ENCODE measurements at regions not wholly inside any gene's neighbourhood (a gene's known extent, or its start where the extent isn't known, plus 50 kb on each side); places are given as distances from the start of the nearest gene placed in this dataset.

DNA sequence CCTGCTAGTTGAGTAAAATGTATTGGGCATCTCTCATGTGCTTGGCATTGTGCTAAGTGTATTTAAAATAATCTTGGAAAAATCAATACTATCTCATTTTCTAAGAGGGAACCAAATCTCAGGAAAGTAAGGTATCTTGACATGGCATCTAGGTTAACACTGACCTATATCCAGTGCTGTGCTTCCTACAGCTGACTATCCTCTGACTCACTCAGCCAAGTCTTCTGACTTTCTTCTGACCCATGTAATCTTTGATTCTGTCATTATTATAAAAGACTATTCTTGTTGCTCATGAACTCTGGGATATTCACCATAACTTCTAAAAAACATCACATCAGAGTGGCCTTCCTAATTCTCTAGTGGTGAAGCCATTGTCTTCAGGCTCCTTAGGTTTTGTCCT is 304.1 kb upstream of the TENM4 start:
- BruUV-seq (replicated peaks): no TSS peak
- Histone ChIP-seq H3K79me2 (ENCODE audit: control insufficient read depth, insufficient read depth, low read length) (no peaks in the 10 kb centered on the region), H2AFZ (ENCODE audit: control insufficient read depth, low read depth, low read length) (no peak overlapping the region), H3K36me3 (ENCODE audit: control insufficient read depth in 2 of 2, insufficient read depth in 2 of 2, low read length in 1 of 2) (no peaks in the 10 kb centered on the region), H3K27ac (ENCODE audit: control insufficient read depth, insufficient read depth) (no peak overlapping the region), H3K9ac (ENCODE audit: control insufficient read depth, insufficient read depth, low read length) (no peak overlapping the region), H3K4me3 (no peak overlapping the region), H4K20me1 (ENCODE audit: control insufficient read depth, insufficient read depth) (no peaks in the 10 kb centered on the region), H3K27me3 (replicated peaks in 1 of 2; ENCODE audit: control insufficient read depth in 2 of 2, insufficient read depth in 2 of 2, low read length in 1 of 2) (no peaks in the 10 kb centered on the region), H3K4me2 (ENCODE audit: control insufficient read depth, insufficient read depth) (no peak overlapping the region), H3K9me3 (replicated peaks; ENCODE audit: control insufficient read depth, insufficient read depth, low read length) (no peaks in the 10 kb centered on the region), H3K4me1 (ENCODE audit: control insufficient read depth, insufficient read depth, low read length) (no peaks in the 10 kb centered on the region)
- FAIRE-seq (no peak), ATAC-seq (no peak), DNase-seq (ENCODE audit: low read depth, low spot score) (no peak)
- TF ChIP-seq, protein P1, sequence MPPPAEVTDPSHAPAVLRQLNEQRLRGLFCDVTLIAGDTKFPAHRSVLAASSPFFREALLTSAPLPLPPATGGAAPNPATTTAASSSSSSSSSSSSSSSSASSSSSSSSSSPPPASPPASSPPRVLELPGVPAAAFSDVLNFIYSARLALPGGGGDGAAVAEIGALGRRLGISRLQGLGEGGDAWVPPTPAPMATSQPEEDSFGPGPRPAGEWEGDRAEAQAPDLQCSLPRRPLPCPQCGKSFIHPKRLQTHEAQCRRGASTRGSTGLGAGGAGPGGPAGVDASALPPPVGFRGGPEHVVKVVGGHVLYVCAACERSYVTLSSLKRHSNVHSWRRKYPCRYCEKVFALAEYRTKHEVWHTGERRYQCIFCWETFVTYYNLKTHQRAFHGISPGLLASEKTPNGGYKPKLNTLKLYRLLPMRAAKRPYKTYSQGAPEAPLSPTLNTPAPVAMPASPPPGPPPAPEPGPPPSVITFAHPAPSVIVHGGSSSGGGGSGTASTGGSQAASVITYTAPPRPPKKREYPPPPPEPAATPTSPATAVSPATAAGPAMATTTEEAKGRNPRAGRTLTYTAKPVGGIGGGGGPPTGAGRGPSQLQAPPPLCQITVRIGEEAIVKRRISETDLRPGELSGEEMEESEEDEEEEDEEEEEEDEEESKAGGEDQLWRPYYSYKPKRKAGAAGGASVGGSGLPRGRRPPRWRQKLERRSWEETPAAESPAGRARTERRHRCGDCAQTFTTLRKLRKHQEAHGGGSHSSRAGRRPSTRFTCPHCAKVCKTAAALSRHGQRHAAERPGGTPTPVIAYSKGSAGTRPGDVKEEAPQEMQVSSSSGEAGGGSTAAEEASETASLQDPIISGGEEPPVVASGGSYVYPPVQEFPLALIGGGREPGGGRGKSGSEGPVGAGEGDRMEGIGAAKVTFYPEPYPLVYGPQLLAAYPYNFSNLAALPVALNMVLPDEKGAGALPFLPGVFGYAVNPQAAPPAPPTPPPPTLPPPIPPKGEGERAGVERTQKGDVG (CRISPR knock-in tag; IDR thresholded peaks at IDR 0.05): no peak
- POLR2A ChIA-PET: no interaction called here
- in situ Hi-C loops (cut with MboI): no loop called here
- SMC1A ChIA-PET (ENCODE audit: uncharacterized antibody, unreplicated experiment): no interaction called here
- RAD21 ChIA-PET (ENCODE audit: unreplicated experiment): no interaction called here
- CTCF ChIA-PET: no interaction called here
- intact Hi-C loops (cut with micrococcal nuclease; ENCODE audit: unreplicated experiment): no loop called here

DNA sequence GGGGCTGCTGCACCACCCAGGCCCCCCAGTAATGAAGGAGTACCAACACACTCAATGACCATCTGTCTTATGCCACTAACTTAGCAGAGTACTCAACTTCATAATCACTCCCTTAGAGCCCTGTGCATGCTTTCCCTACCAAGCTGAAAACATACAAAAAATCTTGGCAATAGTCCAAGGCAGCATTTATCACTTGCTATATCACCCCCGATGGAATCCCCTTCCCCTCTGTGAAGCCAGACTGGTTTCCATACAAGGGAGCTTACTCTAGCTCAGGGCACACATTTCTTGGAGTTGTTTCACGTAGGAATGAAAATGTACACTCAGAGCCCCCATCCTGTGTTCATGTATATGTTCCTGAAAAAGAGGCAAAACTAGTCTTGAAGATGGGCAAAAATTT is 301.3 kb upstream of the TENM4 start:
- ChIA-PET CTCF (no interaction called here), POLR2A (no interaction called here), SMC1A (ENCODE audit: uncharacterized antibody, unreplicated experiment) (no interaction called here), RAD21 (ENCODE audit: unreplicated experiment) (no interaction called here)
- in situ Hi-C loops (cut with MboI): no loop called here
- H3K9ac ChIP-seq (ENCODE audit: control insufficient read depth, insufficient read depth, low read length): no peak overlapping the region
- DNase-seq (ENCODE audit: low read depth, low spot score): no peak
- H2AFZ ChIP-seq (ENCODE audit: control insufficient read depth, low read depth, low read length): no peak overlapping the region
- intact Hi-C loops (cut with micrococcal nuclease; ENCODE audit: unreplicated experiment): no loop called here
- H4K20me1 ChIP-seq (ENCODE audit: control insufficient read depth, insufficient read depth): no peaks in the 10 kb centered on the region
- H3K27ac ChIP-seq (ENCODE audit: control insufficient read depth, insufficient read depth): no peak overlapping the region
- H3K9me3 ChIP-seq (replicated peaks; ENCODE audit: control insufficient read depth, insufficient read depth, low read length): no peaks in the 10 kb centered on the region
- H3K27me3 ChIP-seq (replicated peaks in 1 of 2; ENCODE audit: control insufficient read depth in 2 of 2, insufficient read depth in 2 of 2, low read length in 1 of 2): no peaks in the 10 kb centered on the region
- WGBS (ENCODE audit: insufficient coverage, insufficient replicate concordance, low lambda C conversion rate, missing lambda C conversion rate): 0% methylated on average over 2 of the region's 2 CpGs
- no peak for ATAC-seq
- no peaks in the 10 kb centered on the region for H3K79me2 ChIP-seq (ENCODE audit: control insufficient read depth, insufficient read depth, low read length)
- no peaks in the 10 kb centered on the region for H3K36me3 ChIP-seq (ENCODE audit: control insufficient read depth in 2 of 2, insufficient read depth in 2 of 2, low read length in 1 of 2)
- H3K4me2 ChIP-seq (ENCODE audit: control insufficient read depth, insufficient read depth): no peak overlapping the region
- no peak overlapping the region for H3K4me3 ChIP-seq
- no peak for FAIRE-seq
- BruUV-seq (replicated peaks): no TSS peak
- H3K4me1 ChIP-seq (ENCODE audit: control insufficient read depth, insufficient read depth, low read length): no peaks in the 10 kb centered on the region
- TF ChIP-seq RCOR1 (conservative IDR thresholded peaks at IDR 0.05; ENCODE audit: low read depth, low read length) (no peak), HCFC1 (IDR thresholded peaks at IDR 0.05; ENCODE audit: low read length) (no peak), NR2F1 (conservative IDR thresholded peaks at IDR 0.05) (no peak), ZNF217 (IDR thresholded peaks at IDR 0.05) (no peak), CEBPB (IDR thresholded peaks at IDR 0.05; ENCODE audit: borderline replicate concordance in 1 of 2, low read depth in 2 of 2, low read length in 2 of 2) (no peak)
- TF ChIP-seq, protein P2, sequence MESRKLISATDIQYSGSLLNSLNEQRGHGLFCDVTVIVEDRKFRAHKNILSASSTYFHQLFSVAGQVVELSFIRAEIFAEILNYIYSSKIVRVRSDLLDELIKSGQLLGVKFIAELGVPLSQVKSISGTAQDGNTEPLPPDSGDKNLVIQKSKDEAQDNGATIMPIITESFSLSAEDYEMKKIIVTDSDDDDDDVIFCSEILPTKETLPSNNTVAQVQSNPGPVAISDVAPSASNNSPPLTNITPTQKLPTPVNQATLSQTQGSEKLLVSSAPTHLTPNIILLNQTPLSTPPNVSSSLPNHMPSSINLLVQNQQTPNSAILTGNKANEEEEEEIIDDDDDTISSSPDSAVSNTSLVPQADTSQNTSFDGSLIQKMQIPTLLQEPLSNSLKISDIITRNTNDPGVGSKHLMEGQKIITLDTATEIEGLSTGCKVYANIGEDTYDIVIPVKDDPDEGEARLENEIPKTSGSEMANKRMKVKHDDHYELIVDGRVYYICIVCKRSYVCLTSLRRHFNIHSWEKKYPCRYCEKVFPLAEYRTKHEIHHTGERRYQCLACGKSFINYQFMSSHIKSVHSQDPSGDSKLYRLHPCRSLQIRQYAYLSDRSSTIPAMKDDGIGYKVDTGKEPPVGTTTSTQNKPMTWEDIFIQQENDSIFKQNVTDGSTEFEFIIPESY (IDR thresholded peaks at IDR 0.05): no peak
- TF ChIP-seq, protein P3, sequence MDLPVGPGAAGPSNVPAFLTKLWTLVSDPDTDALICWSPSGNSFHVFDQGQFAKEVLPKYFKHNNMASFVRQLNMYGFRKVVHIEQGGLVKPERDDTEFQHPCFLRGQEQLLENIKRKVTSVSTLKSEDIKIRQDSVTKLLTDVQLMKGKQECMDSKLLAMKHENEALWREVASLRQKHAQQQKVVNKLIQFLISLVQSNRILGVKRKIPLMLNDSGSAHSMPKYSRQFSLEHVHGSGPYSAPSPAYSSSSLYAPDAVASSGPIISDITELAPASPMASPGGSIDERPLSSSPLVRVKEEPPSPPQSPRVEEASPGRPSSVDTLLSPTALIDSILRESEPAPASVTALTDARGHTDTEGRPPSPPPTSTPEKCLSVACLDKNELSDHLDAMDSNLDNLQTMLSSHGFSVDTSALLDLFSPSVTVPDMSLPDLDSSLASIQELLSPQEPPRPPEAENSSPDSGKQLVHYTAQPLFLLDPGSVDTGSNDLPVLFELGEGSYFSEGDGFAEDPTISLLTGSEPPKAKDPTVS (IDR thresholded peaks at IDR 0.05; ENCODE audit: low read depth, low read length): no peak
